Fibroblast of skin of right biceps (primary cell): ENCODE measurements at regions not wholly inside any gene's neighbourhood (a gene's known extent, or its start where the extent isn't known, plus 50 kb on each side); places are given as distances from the start of the nearest gene placed in this dataset.

Experiments used
- DNase-seq: peaks from one replicate; pipeline ENCODE4 v3.0.0-alpha.2; 2013

DNA sequence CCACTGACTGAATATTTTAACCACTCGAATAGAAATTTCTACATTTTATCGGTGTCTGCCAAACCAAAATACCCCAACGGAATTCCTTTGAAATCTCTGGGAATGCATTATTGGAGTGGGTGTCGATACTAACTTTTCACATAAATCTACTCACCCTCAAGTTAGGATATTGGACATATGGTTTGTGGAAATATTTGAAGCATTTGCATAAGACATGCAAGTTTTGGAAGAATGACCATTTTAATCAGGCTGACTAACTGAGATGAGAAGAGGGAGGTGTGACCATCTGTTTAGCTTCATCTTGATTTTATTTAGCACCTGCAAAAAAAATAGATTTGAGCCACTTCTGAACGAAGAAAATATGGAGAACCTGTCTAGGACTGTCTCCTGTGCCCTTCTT lies 61.2 kb downstream of the KLF6 start:
- peak; percentile 86 for DNase-seq

DNA sequence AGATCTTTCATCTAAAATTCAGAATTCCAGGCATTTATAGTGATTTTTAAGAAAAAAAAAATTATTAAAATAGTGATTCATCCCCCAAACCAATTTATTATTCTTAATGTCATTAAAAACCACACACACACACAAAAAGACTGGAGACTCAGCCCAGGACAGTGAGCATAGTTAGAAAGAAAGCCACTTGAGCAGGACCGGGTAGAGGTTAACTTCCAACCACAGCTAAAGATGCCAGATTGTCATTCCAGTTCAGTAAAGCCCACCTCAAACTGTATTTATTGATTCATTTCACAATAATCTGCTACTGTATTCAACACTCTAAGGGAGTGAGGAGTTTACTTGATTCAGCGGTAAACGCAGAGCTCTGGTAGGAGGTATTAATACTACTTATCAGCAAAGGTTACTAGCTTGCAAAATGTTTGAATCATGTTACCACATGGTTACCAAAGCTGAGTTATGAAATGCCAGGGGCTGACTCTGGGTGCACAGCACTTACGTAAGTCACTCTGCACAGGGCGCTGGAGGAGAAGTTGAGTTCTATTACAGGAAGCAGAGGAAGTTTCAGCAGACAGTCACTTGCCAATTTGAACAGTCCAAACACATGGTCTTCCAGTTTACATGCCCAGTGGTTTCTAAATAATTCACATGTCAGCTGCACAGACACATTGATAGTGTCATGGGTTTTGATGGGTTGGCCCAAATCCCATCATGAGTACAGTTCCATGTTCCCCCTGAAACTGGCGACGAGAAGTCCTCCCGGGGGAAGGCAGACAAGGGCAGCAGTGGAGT lies 64.6 kb downstream of the KLF6 start:
- DNase-seq: peak; percentile 64

- DNase-seq: no peak
Measured at GRCh38 chr10:3719024-3719843, 65.8 kb downstream of the KLF6 start.

DNA sequence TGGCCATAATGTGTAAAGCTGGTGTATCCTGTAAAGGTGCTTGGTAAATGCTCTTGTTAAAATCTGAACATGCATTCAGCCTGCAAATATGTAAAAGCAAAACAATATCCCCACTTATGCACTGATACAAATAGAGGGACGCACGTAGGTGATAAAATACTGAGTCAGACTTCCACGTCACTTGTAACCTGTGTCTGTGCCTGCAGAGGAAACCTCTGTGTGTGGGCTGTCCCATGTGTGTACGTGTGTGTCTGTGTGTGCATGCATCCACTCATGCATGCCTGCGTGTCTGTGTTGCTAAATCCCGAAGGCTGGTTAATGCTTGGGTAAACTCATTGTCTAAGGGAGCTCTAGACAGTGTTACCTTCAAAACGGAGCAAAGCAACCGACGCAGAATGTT lies 68.9 kb downstream of the KLF6 start:
- no peak for DNase-seq

DNA sequence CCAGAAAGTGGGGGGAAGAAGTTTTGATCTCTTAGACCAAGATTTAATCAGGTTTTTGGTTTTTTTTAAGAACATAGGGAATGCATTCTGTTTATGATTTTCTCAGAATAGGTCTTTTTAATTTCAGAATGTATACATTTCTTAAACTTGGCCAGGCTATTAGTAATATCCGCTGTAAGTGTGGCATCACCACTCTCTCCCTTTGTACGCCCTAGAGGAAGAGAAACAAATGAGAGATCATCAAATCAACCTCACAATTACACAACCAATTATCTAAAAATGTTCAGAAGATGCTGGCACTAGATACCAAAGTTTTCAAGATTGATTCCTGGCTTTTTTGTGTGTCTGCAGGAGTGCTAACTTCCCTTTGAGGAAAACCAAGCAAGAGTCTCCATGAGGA lies 70.0 kb downstream of the KLF6 start:
- no peak for DNase-seq

DNA sequence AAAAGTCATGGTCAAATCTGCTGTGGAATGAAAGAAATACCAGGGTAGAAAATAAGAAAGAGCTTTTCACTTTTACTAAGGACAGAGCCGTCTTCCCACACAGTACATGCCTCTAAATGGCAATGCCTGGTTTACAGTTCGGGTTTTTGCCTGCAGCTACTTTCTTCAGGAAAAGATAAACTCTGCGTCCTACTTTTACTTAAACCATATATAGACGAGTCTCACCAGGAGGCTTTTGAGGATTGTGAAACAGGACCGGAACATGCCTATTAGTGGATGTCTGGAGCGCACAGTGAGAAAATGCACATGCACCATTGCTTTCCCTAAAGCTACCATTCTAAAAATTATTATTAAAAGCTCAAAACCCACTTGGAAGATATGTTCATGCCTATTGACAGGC lies 70.5 kb downstream of the KLF6 start:
- no peak for DNase-seq

DNA sequence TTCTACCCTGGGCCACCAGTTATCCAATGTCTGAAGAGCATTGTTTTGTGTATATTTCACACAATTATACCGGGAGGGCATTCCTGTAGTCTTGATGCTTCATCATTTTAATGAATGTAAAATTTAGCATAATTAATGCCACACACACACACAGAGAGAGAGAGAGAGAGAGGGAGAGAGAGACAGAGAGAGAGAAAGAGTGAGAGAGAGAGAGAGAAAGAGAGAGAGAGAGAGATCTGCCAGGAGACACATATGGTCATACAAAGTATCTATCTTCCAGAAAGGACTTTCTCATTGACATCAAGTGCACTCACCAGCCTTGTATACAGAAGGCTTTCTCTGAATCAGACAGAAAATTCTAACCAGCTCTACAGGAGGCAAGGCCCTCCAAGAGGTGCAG lies 72.3 kb downstream of the KLF6 start:
- no peak for DNase-seq

DNA sequence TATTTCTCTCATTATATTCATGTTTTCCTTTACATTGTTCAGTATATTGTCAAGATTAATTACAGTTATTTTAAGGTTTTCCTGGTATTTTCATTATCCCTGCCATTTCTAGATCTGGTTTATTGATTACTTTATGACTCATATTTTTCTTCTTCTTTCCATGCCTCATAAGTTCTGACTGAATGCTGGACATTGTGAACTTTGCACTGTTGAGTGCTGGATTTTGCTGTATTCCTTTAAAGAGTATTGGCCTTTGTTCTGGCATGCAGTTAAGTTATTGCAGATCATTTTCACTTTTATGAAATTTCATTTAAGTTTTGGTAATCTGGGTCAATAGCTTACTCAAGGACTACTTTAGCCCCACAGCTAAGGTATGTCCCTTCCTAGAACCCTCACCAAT lies 73.1 kb downstream of the KLF6 start:
- DNase-seq: no peak

DNA sequence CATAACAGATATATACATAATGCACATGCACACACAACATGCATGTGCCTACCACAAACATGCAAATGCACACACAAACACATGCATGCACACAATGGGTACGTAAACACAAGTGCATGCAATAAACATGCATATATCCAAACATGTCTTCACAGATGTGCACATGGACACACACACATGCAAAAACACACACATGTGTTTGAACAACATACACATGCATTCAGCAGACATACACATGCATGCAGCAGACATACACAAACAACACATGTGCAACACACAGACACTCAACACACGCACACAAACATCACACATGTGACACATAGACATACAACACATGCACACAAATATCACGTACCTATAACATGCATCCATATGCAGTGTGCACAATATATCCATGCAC lies 74.2 kb downstream of the KLF6 start:
- DNase-seq: no peak

GRCh38 chr10:3709456-3710060 lies 75.5 kb downstream of the KLF6 start:
- no peak for DNase-seq

GRCh38 chr10:3708852-3709251 lies 76.2 kb downstream of the KLF6 start:
- DNase-seq: peak; percentile 50

DNA sequence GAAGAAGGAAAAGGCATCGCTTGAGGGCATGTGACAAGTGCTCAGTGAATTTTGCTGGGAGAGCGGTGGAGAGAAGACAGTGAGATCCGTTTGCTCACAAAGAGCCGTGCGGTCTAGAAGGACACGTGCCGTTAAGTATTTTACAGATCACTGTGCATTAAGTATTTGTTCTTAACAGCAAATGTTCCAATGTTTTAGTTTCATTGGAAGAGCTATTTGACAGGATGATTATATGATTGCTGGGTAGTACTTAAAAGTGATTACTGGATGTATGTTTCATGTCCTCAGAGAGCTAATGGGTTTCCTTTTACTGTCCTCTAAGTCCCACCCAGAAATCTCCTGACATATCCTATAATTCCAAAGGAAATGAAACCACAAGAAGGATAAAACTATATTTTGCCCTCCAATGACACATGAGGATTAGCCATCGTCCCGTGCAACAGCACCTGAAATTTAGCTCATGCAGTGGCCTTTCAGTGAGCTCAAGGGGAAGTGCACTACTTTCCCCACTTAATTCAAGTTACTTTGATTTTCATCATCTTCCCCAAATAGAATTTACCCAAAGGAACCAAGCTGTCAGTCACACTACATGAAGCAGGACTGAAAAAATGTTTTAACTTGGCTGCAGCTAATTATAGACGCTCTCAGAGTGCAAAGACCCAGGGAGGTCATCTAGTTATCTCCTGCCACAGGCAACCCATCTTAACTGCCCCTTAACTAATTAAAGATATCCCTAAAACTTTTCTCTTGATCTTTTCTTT lies 80.3 kb downstream of the KLF6 start:
- DNase-seq: no peak

DNA sequence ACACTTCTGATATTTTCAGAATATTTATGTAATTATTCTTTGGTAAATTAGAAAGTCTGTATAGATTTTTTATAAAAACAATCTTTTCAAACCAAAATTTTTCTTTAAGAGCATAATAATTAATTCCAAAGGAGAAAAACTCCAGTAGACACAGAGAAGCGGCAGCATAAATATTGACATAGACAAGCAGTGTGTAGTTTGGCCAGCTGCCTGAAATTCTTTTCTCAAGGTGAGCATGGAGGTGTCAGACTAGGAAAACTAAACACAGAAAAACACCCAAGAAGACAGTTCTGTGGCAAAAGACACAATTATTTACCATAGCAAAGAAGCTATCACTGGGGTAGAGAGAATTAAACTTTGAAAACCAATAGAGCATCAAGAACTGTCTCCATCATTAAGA lies 82.4 kb downstream of the KLF6 start:
- no peak for DNase-seq

GRCh38 chr10:3702056-3702546 lies 82.9 kb downstream of the KLF6 start:
- no peak for DNase-seq

- peak; percentile 30 for DNase-seq
Measured at GRCh38 chr10:3701491-3701890, 83.5 kb downstream of the KLF6 start.

GRCh38 chr10:3700531-3701076 lies 84.4 kb downstream of the KLF6 start:
- peak; percentile 40 for DNase-seq

- peak; percentile 43 for DNase-seq
Measured at GRCh38 chr10:3699916-3700315, 85.1 kb downstream of the KLF6 start.

DNA sequence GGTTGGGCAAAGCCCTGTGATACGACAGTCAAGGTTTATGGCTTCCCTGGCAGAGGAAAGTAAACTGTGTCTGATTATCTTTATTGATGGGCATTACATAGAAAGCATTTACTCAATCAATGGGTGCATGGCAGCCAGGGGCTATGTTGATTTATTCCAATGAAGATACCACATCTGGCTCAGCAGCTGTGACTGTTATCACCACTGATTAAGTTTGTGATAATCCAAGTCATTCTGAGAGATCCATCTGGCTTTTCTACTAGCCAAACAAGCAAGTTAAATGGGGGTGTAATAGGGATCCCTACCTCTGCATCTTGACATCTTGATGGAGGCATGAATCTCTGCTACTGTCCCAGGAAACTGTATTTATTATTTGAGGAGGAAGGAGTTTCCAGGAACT lies 86.7 kb downstream of the KLF6 start:
- no peak for DNase-seq

GRCh38 chr10:3693698-3694080 lies 91.3 kb downstream of the KLF6 start:
- DNase-seq: no peak

DNA sequence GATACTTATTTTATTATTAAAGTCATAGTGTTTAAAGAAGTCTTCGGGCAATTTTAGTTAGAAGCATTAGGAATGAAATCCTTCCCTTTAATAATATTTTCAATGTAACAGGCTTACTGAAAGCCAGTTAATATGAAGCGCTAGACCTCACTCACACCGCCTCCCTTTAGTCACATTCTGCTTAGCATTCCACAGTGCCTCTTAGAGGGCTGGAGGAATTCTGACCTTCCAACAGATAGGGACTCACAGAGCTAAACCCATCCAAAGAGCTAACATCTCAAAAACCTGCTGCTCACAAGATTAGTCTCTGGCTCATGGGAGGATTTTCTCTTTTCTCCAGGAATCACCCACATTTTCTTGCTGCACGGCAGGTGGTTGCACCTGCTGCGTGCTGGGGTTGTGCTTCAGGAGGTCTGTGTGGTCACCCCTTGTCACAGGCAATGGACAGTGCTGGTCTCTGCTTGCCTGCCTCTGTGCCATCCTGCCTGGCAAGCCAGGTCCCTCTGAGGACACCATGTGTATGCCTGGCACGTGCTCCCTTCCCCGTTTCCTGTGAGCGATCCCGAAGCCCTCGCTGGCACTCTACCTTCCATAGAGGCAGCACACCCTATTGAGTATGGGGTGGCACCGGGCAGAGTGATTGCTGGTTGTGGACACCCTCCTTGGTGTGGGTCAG lies 91.8 kb downstream of the KLF6 start:
- DNase-seq: no peak

DNA sequence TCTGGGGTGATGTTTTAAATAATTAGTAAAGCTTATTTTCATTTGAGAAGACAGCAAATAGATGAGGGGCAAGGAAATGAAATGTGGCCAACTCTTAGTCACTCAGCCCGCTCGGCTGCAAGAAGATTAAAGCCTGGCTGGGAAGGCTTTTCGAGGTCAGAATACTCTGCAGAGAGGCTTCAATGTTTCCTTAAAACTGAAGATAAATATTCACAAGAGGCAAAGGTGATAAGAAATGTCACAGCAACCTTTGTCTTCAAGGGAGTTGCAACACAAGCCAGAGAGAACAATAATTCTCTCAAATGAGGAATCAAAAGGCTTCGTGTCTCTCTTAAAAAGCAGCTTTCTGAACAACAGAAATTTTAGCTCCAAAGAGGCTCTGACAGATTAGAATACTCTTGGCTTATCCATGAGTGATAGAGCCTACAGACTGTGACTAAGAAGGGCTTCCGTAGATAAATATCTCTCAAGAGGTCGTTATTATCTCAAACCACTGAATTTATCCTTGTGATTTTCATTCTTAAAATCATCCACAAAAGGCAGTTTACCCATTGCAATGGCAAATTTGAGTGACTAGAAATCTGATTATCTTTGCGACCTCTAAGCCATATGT lies 92.5 kb downstream of the KLF6 start:
- DNase-seq: peak; percentile 23

DNA sequence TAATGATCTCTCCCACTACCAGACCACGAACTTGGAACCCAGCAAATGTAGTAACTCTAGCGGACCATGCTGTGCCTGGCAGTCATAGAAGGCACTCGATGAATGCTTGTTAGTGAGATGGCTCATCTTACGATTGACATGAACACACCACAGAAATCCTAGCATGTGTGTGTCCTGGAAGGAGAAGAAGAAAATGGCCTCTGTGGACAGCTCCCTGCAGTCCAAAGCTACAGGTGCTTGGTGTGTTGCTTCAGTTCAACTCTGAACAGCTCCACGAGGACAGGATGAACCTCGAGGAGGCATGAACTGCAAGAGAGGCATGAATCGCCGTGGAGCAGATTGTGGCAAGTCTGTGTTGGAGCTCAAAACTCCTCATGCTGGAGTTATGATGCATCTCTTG lies 93.5 kb downstream of the KLF6 start:
- DNase-seq: no peak
